Ishikawa (cell line): ENCODE measurements at regions not wholly inside any gene's neighbourhood (a gene's known extent, or its start where the extent isn't known, plus 50 kb on each side); places are given as distances from the start of the nearest gene placed in this dataset.

ENCODE experiments used
- CEBPB ChIP-seq: IDR thresholded peaks from 2 replicates; pipeline ENCODE4 v1.6.1; 2012
- CREB1 ChIP-seq: IDR thresholded peaks from 2 replicates; pipeline ENCODE4 v1.6.1; 2012; ENCODE audit warnings: low read depth
- EGR1 ChIP-seq: IDR thresholded peaks from 2 replicates; pipeline ENCODE4 v1.6.1; 2012
- EP300 ChIP-seq: IDR thresholded peaks from 2 replicates; pipeline ENCODE4 v1.6.1; 2012; ENCODE audit warnings: borderline replicate concordance
- FOXM1 ChIP-seq: IDR thresholded peaks from 2 replicates; pipeline ENCODE4 v1.6.1; 2012; ENCODE audit warnings: low read depth, borderline replicate concordance
- MAX ChIP-seq: IDR thresholded peaks from 2 replicates; pipeline ENCODE4 v1.6.1; 2012
- NFIC ChIP-seq: IDR thresholded peaks from 2 replicates; pipeline ENCODE4 v1.6.1; 2012
- RAD21 ChIP-seq: IDR thresholded peaks from 2 replicates; pipeline ENCODE4 v1.6.1; 2012; ENCODE audit warnings: low read depth
- REST ChIP-seq: IDR thresholded peaks from 2 replicates; pipeline ENCODE4 v1.6.1; 2012; ENCODE audit warnings: low read depth, mild to moderate bottlenecking
- TAF1 ChIP-seq: IDR thresholded peaks from 2 replicates; pipeline ENCODE4 v1.6.1; 2012; ENCODE audit warnings: low read depth, mild to moderate bottlenecking
- TCF12 ChIP-seq: IDR thresholded peaks from 2 replicates; pipeline ENCODE4 v1.6.1; 2012; ENCODE audit warnings: low read depth
- TEAD4 ChIP-seq: IDR thresholded peaks from 2 replicates; pipeline ENCODE4 v1.6.1; 2012
- USF1 ChIP-seq: IDR thresholded peaks from 2 replicates; pipeline ENCODE4 v1.6.1; 2012
- YY1 ChIP-seq: IDR thresholded peaks from 2 replicates; pipeline ENCODE4 v1.6.1; 2012; ENCODE audit warnings: low read depth
- ZBTB7A ChIP-seq: IDR thresholded peaks from 2 replicates; pipeline ENCODE4 v1.6.1; 2012; ENCODE audit warnings: low read depth

GRCh38 chr3:78267235-78267634, 1227.3 kb downstream of the ROBO2 start:
- TF ChIP-seq YY1 (no peak), MAX (no peak), TEAD4 (no peak), NFIC (no peak), CEBPB (no peak), REST (no peak), FOXM1 (no peak), TCF12 (no peak), EGR1 (no peak)

GRCh38 chr3:78268087-78268486, 1228.2 kb downstream of the ROBO2 start:
- TF ChIP-seq EGR1 (no peak), TAF1 (no peak), CEBPB (no peak), CREB1 (no peak), MAX (no peak), ZBTB7A (no peak), NFIC (no peak), REST (no peak), EP300 (no peak), RAD21 (no peak), FOXM1 (no peak), YY1 (no peak), USF1 (no peak), TCF12 (no peak), TEAD4 (no peak)

- TF ChIP-seq TAF1, result no peak
Measured at GRCh38 chr3:78268716-78269668, 1229.1 kb downstream of the ROBO2 start.

- TF ChIP-seq TEAD4, result no peak
- no peak for TF ChIP-seq ZBTB7A
- no peak for TF ChIP-seq TCF12
- no peak for TF ChIP-seq YY1
- TF ChIP-seq NFIC, result no peak
- TF ChIP-seq EP300, result no peak
- no peak for TF ChIP-seq EGR1
- no peak for TF ChIP-seq RAD21
- TF ChIP-seq CEBPB, result no peak
- TF ChIP-seq REST, result no peak
- no peak for TF ChIP-seq TAF1
- TF ChIP-seq CREB1, result no peak
- TF ChIP-seq MAX, result no peak
- no peak for TF ChIP-seq FOXM1
- TF ChIP-seq USF1, result no peak
Measured at GRCh38 chr3:78273326-78273725, 1233.4 kb downstream of the ROBO2 start.

GRCh38 chr3:78274475-78275065, 1234.7 kb downstream of the ROBO2 start:
- TF ChIP-seq TCF12 (no peak), TEAD4 (no peak), RAD21 (peak; percentile 28)
